ENCODE measurements at regions not wholly inside any gene's neighbourhood (a gene's known extent, or its start where the extent isn't known, plus 50 kb on each side); places are given as distances from the start of the nearest gene placed in this dataset.
"Not testable (repeated sequence)": the region's sequence is repeated elsewhere in the genome, so short reads cannot be mapped to it uniquely, and the experiment has no call there.

DNA sequence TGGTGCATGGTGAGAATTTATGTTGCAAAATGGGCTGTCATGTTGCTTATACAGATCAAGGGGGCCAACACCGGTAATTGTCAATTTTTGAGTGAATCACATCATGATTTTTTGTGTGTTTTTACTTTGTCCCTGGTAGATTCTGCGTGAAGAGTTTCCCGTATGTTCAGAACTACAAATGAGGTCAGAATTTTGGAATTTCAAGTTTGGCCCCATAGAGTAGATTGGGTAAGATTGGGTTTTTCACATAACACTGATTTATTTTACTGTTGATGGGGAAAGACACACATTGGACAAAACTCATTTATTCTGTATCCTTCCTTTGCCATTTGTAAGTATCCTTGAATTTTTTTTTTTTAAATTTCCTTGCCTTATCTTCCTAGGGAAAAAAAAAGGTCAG, 158.5 kb upstream of the MXRA5 start:
- no peak for DNase-seq

DNA sequence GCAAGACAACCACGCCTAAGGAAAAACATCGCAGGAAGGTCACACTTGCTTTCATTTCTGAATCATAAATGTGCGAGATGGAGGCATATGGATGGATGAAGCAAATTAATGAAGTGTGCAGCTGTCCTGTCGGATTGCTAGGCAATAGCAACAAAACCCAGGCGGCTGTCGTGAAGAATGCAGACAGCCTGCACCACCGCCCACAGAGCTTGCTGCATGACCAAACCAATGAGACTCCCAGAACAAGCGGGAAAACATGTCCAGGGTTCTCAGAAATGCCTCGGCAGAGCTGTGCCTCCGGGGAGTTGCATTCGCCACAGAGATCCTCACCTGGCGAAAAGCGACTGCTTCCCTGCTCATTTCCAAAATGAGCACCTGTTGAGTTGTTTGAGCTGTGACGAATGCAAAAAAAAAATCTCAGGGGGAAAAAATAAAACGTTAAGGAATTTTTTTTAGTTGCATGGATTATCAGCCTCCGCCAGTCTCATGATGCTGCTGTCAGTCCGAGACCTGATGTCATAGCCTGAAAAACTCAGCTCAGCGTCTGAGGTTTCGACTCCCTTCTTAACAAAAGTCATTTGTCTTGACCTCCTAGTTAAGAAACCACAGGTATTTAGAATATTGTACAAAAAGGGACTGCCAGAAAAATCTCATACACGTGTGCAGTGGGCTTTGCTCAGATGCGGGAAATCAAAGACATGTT, 155.5 kb upstream of the MXRA5 start:
- DNase-seq: no peak

DNA sequence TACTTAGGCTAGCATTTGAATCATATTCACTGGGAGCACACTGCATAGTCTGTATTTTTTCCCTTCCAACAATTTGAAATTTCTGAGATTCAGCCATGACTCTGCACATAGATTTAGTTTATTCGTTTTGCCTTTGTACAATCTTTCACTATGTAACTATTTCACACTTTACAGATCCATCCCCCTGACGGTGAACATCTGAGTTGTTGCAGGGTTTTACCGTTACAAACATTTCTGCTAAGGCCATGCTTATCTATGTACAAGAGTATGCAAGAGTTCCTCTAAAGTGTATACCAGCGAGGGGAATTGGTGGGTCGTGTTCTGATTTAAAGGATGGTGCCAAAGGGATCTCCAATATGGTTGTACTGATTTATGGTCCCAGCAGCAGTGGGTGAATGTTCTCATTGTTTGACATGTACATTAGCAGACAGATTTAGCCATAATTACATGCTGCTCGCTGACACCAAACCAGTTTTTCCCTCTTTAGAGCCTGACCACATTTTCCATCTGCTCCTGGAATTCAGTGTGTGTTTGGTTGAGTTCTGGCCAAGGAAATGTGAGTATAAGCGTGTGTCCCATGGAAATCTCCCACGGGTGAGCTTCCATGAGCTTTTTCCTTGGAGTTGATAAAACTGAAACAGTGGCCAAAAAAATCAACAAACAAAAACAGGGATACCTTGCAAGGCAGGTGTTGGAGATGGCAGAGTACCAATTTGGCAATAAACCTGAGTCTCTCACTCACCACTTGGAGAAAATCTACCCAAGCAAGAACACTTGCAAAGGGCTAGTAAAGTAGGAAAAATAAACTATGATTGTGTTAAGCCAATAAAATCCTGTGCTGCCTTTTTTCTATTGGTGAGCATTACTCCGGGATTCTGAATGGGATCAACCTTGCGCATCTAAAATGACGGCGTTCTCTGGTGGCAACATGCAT, 149.7 kb upstream of the MXRA5 start:
- DNase-seq: not testable (repeated sequence)

DNA sequence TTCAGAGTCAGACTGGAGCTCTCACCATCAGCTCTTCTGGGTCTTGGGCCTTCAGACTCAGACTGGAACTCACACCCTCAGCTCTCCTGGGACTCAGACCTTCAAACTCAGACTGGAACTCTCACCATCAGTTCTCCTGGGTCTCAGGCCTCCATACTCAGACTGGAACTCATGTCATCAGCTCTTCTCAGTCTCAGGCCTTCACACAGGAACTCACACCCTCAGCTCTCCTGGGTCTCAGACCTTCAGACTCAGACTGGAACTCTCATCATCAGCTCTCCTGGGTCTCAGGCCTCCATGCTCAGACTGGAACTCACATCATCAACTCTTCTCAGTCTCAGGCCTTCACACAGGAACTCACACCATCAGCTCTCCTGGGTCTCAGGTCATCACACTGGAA, 147.2 kb upstream of the MXRA5 start:
- no peak for DNase-seq

DNA sequence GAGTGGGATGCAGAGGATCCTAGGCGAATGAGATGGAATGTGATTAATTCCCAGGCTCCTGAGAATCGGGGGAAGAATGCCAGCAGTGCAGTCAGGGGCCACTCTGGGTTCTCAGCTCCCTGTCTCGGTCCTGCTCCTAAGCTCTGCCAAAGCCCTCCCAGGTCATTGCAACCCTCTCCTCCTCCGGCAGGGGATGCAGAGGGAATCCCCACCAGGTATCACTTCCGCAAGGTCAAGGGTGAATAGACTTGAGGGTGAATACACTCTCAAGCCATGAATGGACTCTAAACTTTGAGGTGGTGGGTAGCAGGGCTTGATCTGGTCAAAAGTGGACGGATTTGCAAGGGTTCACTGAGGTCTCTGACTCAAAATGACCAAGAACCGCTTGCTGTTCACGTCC, 139.3 kb upstream of the MXRA5 start:
- DNase-seq: no peak

DNA sequence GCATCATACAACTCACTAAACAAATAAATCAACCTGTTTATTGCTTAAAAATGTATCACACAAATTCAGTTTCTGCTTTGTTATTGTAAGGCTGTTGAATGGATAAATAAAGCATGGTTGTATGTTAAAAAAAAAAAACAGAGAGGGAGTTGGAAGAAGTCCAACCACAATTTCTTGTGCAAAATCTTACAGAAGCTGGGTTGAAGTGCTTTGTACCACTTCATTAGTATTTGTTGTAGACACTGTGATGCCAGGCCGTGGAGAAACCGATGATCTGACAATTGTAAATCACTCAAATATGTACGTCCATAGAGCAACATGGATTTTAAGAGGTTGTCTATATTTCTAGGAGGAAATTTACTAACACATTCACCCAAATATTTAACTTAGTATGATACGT, 132.6 kb upstream of the MXRA5 start:
- DNase-seq: no peak

DNA sequence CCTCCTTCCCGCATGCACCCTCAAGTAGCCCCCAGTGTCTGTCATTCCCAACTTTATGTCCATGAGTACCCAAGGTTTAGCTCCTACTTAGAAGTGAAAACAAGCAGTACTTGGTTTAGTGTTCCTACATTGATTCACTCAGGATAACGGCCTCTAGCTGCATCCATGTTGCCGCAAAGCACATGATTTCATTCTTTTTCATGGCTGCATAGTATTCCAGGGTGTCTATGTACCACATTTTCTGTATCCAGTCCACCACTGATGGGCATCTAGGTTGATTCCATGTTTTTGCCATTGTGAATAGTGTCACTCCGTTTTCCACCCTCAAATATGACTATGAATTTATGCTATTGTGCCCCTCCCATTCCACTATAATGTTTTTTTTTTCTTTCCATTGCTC, 130.5 kb upstream of the MXRA5 start:
- no peak for DNase-seq

DNA sequence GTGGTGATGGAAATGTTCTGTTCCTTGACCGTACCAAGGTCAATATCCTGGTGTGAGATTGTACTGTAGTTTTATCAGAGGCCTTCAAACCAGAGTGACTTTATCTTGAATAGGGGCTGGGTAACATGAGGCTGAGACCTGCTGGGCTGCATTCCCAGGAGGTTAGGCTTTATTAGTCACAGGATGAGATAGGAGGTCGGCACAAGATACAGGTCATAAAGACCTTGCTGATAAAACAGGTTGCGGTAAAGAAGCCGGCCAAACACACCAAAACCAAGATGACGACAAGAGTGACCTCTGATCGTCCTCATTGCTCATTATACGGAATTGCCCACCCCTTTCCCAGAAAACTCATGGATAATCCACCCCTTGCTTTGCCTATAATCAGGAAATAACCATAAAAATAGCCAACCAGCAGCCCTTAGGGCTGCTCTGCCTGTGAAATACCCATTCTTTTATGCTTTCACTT, 123.8 kb upstream of the MXRA5 start:
- not testable (repeated sequence) for DNase-seq

DNA sequence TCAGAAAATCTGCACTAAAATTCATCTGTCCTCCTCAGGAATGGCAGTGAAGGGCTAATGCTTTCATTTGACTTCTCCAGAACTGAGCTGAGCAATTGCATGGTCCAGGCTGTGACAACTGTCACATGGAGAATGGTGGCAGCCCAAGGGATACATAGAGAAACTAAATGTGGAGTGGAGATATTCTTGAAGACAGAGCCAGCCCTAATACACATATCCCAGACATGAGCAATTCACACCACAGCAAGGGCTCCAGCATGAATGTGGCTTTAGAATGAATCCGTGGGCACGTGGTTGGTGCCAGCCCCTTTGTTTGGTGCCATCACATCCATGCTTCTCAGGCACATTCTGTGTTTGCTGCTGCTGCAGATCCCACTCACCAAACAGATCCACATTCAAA, 121.6 kb upstream of the MXRA5 start:
- DNase-seq: no peak

DNA sequence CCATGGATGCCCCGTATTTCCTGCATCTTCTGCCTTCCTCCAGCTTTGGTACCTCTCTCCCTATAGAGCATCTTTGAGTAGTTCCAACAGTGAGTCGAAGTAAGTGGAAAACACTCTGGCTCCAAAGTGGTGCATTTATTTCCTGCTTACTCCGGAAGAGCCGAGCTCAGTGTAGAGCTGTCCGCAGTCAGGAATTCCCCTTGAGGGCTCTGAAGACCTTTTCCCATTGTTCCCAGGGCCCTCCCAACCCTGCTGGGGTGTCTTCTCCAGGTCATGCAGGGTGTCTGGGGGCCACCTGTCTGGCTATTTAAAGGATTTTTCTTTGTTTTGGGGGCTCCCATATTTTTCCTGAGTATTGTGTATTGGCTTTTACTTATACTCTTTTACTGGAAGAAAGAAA, 118.6 kb upstream of the MXRA5 start:
- no peak for DNase-seq

DNA sequence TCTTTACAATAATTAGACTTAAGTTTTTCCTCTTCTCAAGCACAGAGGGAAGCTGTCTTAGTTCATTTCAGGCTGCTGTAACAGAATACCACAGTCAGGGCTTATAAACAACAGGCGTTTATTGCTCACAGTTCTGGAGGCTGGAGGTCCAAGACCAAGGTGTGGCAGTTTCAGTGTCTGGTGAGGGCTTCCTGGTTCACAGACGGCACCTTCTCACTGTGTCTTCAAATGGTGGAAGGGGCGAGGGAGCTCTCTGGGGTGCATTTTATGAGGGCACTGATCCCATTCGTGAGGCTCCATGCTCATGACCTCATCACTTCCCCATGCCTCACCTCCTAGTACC, 115.7 kb upstream of the MXRA5 start:
- no peak for DNase-seq

DNA sequence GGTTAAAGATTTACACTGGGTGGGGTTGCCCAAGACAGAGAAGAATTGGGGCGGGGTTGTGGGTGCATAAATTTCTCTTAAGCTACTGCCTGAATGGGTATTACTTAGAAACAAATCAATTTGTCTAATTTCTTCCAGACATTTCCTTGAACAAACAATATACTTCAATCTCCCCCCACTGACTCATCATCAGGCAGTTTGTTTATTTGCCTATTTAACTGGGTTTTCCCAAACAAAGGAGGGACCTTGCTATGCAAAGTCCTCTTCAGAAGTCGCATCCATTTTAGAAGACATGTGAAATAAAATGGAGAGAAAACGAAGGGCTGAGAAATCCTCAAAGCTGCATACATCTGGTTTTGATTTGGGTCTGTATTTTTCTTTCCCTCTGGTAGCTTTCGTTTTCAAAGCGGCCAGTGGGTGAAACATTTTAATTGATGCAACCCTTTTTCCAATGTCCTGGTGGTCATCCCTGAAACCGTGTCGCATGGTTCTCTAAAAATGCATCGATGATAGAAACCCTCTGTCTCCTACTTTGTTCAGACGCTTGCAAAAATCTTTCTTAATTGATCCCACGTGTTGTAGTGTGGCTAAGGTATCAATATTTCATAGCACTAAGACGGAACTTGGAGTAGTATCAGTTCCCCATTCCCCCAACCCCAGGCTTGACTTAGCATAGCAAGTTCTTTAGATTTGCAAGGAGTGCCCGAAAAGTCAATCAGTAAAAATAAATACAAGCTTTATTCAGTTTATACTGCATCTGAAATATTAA, 115.1 kb upstream of the MXRA5 start:
- no peak for DNase-seq

DNA sequence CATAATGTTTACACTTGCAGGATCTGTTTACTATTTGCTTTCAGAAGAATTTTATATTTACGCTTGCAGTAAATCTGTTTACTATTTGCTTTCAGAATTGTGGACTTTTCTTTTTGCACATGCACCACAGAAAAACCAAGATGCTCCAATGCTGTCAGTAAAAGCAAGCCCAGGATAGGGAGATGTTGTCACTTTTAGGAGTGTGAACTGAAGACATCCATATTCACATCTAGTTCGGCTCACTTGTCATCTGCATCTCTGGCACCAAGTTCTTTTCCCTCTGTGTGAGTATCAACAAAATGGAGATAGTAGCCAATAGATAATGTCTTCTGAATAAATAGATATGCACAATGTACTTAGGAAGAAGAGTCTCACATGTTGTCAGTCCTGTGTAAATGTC, 109.3 kb upstream of the MXRA5 start:
- DNase-seq: no peak

DNA sequence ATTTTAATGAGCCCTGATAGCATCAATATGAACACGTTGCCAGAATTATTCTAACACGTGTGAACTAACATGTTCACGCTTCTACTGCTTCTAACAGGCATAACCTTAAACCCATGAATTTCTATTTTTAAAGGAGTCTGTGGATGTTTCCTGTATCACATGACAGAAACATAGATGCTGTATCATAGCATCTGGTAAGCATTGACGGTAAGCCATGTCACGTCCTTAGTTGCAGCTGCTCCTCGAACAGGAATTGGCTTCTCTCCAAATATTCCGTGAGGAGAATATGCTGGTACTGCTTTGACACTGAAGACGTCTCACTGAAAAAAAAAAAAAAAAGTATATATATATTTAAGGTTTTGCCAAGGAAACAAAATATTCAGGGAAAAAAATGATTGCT, 105.1 kb upstream of the MXRA5 start:
- DNase-seq: peak; percentile 22

DNA sequence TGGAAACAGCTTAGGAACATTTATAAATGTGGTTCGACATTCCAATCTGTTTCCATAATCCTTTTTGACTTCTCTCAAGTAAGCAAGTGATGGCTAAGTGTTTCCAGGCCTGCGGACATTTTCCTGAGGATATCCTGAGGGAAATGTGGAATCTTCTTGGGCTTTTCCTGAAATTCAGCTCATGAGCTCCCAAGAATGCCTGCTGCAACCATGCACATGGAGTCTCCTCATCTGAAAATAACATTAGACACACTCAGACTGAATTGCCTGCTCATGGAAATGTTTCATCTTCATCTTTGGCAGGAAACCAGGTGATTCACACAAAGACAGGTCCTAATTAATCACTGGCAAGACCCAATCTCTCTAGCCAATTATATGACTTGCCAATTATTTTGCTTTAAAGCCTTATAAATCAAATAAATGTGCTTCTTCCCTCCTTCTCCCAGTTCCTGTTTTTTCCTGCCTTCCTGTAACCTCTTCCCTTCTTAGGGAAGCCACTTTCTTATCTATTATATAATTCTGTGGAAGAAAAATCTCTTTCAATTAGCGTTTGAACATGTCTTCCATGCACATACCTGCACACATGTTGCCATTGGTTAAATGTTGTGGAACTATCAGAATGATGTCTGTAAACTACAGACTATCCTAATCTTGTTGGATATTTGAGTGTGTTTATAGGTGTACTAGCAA, 104.6 kb upstream of the MXRA5 start:
- no peak for DNase-seq

DNA sequence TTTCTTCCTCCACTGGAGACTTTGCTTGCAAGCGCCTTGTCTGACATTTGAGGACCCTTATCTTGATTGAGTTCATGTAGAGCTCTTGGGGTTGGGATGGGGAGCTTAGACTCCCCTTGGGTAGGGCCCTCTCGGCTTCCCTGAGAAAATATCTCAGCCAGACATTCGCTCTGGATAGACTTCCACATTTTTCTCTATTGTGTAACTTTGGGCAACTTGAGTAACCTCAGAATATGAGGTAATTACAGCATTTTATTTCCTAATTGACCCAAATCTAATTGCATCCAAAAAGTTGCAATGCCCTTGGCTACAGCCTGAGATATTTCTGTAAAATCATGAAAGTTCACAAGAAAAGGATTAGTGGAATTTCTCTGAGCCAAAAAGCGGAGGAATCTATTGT, 102.8 kb upstream of the MXRA5 start:
- DNase-seq: no peak

DNA sequence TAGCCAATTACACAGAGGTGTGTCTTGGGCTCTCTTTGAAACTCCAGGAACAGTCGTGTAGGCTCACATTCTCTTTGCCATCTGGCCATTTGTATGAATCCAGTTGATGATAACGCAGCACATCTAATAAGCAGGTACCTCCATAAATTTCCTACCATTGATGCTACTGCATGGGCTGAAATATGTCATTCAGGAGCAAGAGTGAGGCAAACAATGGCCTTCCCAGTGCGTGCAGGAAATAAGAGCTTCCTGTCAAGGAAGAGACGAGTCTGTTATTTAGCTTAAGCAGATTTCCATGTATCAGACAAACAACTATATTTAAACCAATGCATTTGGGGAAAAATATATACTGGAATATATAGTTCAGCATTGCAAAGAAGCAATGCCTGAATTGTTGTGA, 102.1 kb upstream of the MXRA5 start:
- no peak for DNase-seq

DNA sequence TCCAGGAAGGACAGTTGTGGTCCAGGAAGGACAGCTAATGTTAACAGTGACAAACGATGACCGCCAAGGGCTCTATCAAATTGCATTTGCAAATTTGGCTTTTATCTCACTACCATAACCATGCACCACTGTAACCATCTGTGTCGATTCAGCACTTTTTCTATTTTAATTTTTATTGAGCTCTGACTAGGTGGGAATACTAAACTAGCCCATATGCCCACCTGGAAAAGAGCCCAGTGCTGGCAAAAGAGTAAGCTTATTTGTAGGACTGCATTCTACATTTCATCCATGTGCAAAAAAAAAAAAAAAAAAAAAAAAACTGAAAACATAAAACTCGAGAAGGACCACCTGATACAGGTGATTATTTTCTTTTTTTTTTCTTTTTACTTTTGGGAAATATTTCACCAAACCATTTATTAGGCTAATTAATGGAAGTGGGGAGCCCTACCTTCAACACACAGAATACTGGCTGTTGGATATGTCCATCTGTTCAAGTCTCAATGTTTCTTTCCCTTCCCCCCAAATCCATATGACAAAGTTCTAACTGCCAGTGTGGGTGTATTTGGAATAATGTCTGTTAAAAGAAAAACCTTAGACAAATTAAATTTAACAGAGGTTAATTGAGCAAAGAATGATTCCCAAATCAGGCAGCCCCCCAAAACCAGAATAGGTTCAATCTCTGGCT, 99.5 kb upstream of the MXRA5 start:
- no peak for DNase-seq

DNA sequence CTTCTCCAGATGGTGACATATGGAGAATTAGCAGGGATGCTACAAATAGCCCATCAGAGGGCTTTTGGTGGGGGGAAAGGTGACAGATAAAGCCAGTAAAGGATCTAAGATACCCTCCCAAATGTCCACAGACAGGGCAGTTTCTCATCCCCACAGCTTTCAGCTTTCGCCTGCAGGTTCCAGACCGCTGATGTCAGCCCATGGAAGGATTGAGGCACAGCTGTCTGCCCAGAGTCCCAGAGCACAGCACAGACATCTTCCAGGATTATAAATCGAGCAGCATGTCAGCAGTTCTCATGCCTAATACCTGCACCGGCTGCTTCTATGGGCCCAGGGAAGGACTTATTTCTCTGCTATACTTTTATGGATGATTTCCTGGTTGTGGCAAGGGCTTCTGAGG, 96.7 kb upstream of the MXRA5 start:
- DNase-seq: no peak

DNA sequence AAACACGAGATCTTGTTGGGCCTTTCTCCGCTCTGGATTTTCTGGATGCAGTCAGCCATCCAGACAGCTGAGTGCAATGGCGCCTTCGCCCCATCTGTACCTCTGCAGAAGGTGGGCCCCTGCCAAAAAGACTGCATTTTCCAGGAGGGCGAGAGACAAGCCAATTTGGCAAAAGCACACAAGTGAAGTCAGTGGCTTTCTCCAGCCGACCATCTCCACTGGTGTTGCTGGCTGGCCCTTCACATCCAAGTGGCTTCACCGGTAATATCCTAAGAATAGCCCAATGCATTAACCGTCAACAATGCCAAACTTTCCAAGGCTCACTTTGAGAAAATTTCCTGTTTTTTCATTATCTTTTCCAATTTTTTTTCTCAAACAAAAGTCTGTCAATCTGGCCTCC, 96.2 kb upstream of the MXRA5 start:
- no peak for DNase-seq

DNA sequence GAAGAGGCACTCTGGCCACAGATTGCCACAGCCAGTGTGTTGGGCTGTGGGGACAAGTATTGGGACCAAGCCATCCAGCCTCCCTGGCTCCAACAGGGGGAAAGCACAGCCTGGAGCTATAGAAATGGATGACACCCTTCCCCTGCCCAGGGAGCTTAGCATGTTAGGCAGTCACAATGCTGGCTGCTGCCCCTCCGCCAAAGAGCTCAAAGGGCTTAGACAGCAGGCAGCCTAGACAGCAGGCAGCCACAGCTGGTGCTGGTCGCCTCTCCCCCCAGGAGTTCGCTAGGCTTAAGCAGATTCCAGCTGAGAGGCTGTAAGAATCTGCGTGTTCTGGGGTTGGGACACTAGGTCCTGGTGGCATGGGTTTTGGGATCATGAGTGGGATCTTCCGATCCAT, 94.5 kb upstream of the MXRA5 start:
- no peak for DNase-seq

DNA sequence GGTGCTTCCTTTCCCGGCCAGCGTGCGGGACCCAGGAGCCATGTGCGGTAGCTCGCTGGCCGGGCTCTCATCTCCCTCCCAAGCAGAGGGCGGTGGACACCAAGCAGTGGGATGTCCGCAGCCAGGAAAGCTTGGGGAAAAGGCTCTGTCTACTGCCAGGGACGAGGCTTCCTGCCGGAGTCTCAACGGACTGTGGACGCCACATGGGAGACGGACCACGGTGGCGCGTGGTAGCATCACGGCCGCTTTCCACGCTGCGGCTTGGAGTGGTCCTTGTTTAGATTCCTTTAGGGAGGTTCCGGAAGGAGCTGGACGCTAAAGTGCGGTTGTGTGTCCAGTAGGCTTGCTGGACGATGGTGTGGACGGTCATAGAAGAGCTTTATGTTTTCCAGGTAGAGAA, 89.5 kb upstream of the MXRA5 start:
- DNase-seq: not testable (repeated sequence)

DNA sequence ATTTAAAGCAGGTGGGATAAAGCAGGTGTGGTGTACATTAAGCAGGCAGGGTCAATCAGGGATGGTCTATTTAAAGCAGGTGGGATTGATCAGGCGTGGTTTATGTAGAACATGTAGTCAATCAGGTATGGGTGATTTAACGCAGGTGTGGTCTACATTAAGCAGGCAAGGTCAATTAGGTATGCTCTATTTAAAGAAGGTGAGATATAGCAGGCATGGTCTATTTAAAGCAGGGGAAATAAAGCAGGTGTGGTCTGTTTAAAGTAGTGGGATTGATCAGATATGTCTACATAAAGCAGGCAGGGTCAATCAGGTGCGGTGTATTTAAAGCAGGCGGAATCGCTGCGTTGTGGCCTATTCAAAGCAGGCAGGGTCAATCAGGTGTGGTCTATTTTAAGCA, 88.6 kb upstream of the MXRA5 start:
- no peak for DNase-seq

All from NCI-H510A treated with DMSO at 0.1 percent for 48 hours (cell line).